Hematopoietic multipotent progenitor cell (in vitro differentiated cells): ENCODE measurements at regions not wholly inside any gene's neighbourhood (a gene's known extent, or its start where the extent isn't known, plus 50 kb on each side); places are given as distances from the start of the nearest gene placed in this dataset.
"Not testable (repeated sequence)": the region's sequence is repeated elsewhere in the genome, so short reads cannot be mapped to it uniquely, and the experiment has no call there.

ENCODE experiments used
- DNase-seq, 3 donors: peaks; one replicate each; pipeline ENCODE4 v3.0.0-alpha.2; 2011 to 2015; ENCODE audit warnings: low read depth in 2 of 3, low spot score in 2 of 3

- DNase-seq, result not testable (repeated sequence)
These were observed 145.1 kb upstream of the BCL6 start for GRCh38 chr3:187890405-187890752.

- DNase-seq, result no peak
These were observed 151.4 kb upstream of the BCL6 start for GRCh38 chr3:187896646-187897045.

- DNase-seq, result no peak
These were observed 154.0 kb upstream of the BCL6 start for GRCh38 chr3:187899246-187899645.

- no peak for DNase-seq
These were observed 155.9 kb upstream of the BCL6 start for GRCh38 chr3:187900993-187901755.

GRCh38 chr3:187902041-187902471 is 156.8 kb upstream of the BCL6 start:
- no peak for DNase-seq

GRCh38 chr3:187902936-187903335 is 157.7 kb upstream of the BCL6 start:
- DNase-seq, result no peak

GRCh38 chr3:187903697-187904096 is 158.4 kb upstream of the BCL6 start:
- DNase-seq, result no peak

GRCh38 chr3:187906416-187906815 is 161.1 kb upstream of the BCL6 start:
- DNase-seq, result no peak

GRCh38 chr3:187906920-187907319 is 161.7 kb upstream of the BCL6 start:
- no peak for DNase-seq

- DNase-seq, result no peak
These were observed 164.6 kb upstream of the BCL6 start for GRCh38 chr3:187909866-187910265.

GRCh38 chr3:187912007-187912406 is 166.7 kb upstream of the BCL6 start:
- DNase-seq, result no peak

- no peak for DNase-seq
These were observed 168.4 kb upstream of the BCL6 start for GRCh38 chr3:187913617-187914033.

GRCh38 chr3:187914231-187914630 is 169.0 kb upstream of the BCL6 start:
- no peak for DNase-seq

- no peak for DNase-seq
These were observed 170.8 kb upstream of the BCL6 start for GRCh38 chr3:187916072-187916471.

GRCh38 chr3:187918081-187918644 is 172.9 kb upstream of the BCL6 start:
- no peak for DNase-seq

GRCh38 chr3:187919048-187919447 is 173.8 kb upstream of the BCL6 start:
- DNase-seq, result peak; percentile 37 to 54 (median 37)

GRCh38 chr3:187919544-187919943 is 174.3 kb upstream of the BCL6 start:
- DNase-seq, result peak in 1 of 3 donors; percentile 8

- no peak for DNase-seq
These were observed 174.8 kb upstream of the BCL6 start for GRCh38 chr3:187920030-187920429.

- DNase-seq, result no peak
These were observed 175.6 kb upstream of the BCL6 start for GRCh38 chr3:187920913-187921312.

- no peak for DNase-seq
These were observed 176.3 kb upstream of the BCL6 start for GRCh38 chr3:187921391-187922074.

GRCh38 chr3:187922704-187923416 is 177.6 kb upstream of the BCL6 start:
- no peak for DNase-seq
